ENCODE measurements at regions not wholly inside any gene's neighbourhood (a gene's known extent, or its start where the extent isn't known, plus 50 kb on each side); places are given as distances from the start of the nearest gene placed in this dataset.
A peak's percentile ranks its signal among the peaks of the same experiment; 100 is the strongest.

- no peak for TF ChIP-seq CTCF (IDR thresholded peaks at IDR 0.05; ENCODE audit: insufficient read depth, low read depth, low read length)
- no peak for DNase-seq (ENCODE audit: low read depth)
Measured at GRCh38 chr17:71057938-71058337, 888.6 kb downstream of the KCNJ2 start.

GRCh38 chr17:71063127-71063526 lies 893.8 kb downstream of the KCNJ2 start:
- TF ChIP-seq CTCF (IDR thresholded peaks at IDR 0.05; ENCODE audit: insufficient read depth, low read depth, low read length), result no peak
- DNase-seq (ENCODE audit: low read depth), result no peak
- H3K4me3 ChIP-seq (ENCODE audit: low read depth, low read length), result no peak overlapping the region

More at GRCh38 chr17:71057938-71058337, 888.6 kb downstream of the KCNJ2 start:
- no peak overlapping the region for H3K4me3 ChIP-seq (ENCODE audit: low read depth, low read length)

- no peak for TF ChIP-seq CTCF (IDR thresholded peaks at IDR 0.05; ENCODE audit: insufficient read depth, low read depth, low read length)
- DNase-seq (ENCODE audit: low read depth), result no peak
- H3K4me3 ChIP-seq (ENCODE audit: low read depth, low read length), result no peak overlapping the region
Measured at GRCh38 chr17:71063559-71063958, 894.2 kb downstream of the KCNJ2 start.

GRCh38 chr17:71067669-71068407 lies 898.5 kb downstream of the KCNJ2 start:
- H3K4me3 ChIP-seq (ENCODE audit: low read depth, low read length), result no peak overlapping the region
- DNase-seq (ENCODE audit: low read depth), result no peak
- TF ChIP-seq CTCF (IDR thresholded peaks at IDR 0.05; ENCODE audit: insufficient read depth, low read depth, low read length), result no peak

GRCh38 chr17:71068408-71068750 lies 899.0 kb downstream of the KCNJ2 start:
- no peak overlapping the region for H3K4me3 ChIP-seq (ENCODE audit: low read depth, low read length)
- no peak for TF ChIP-seq CTCF (IDR thresholded peaks at IDR 0.05; ENCODE audit: insufficient read depth, low read depth, low read length)
- DNase-seq (ENCODE audit: low read depth), result no peak

- DNase-seq (ENCODE audit: low read depth), result no peak
- TF ChIP-seq CTCF (IDR thresholded peaks at IDR 0.05; ENCODE audit: insufficient read depth, low read depth, low read length), result no peak
- H3K4me3 ChIP-seq (ENCODE audit: low read depth, low read length), result no peak overlapping the region
Measured at GRCh38 chr17:71071041-71071440, 901.7 kb downstream of the KCNJ2 start.

- H3K4me3 ChIP-seq (ENCODE audit: low read depth, low read length), result no peak overlapping the region
- DNase-seq (ENCODE audit: low read depth), result peak; percentile 97
- TF ChIP-seq CTCF (IDR thresholded peaks at IDR 0.05; ENCODE audit: insufficient read depth, low read depth, low read length), result no peak
Measured at GRCh38 chr17:71071837-71072236, 902.5 kb downstream of the KCNJ2 start.

All from fibroblast of villous mesenchyme (primary cell).